CD4-positive, alpha-beta T cell (primary cell): ENCODE measurements at regions not wholly inside any gene's neighbourhood (a gene's known extent, or its start where the extent isn't known, plus 50 kb on each side); places are given as distances from the start of the nearest gene placed in this dataset.

Experiments used
- ATAC-seq: fragments of 200-7000 bp; cut with Tn5 transposase; one replicate; pipeline ENCODE4 v1.10.0; 2022; ENCODE audit warnings: mild to moderate bottlenecking; ENCODE audit not compliant: poor library complexity
- CTCF ChIA-PET: fragments of 350-600 bp; sonication (Branson Sonifier 250); formaldehyde crosslinking; loops from one replicate; lab custom pipeline; 2021; ENCODE audit warnings: antibody characterized with exemption, inconsistent platforms; lab: Charles Lee
- POLR2A ChIA-PET: fragments of 350-600 bp; sonication (Branson Sonifier 250); formaldehyde crosslinking; loops from one replicate; lab custom pipeline; 2021; ENCODE audit warnings: antibody characterized with exemption, inconsistent platforms; lab: Charles Lee
- DNase-seq, 14 experiments: peaks; one replicate each; pipeline ENCODE4 v3.0.0-alpha.2; 2013 to 2020; ENCODE audit warnings: mixed read lengths in 2 of 14
- H3K27ac ChIP-seq, 2 donors: one replicate each; pipeline versions ENCODE4 v1.5.1 to v1.7.0; 2013; ENCODE audit warnings: low read length in 2 of 2, low read depth in 1 of 2, mild to moderate bottlenecking in 1 of 2
- H3K27me3 ChIP-seq, 2 experiments: 1 replicate in 1 of 2; 2 replicates in 1 of 2; pipeline versions ENCODE4 v1.6.1 to v1.7.0; 2013; ENCODE audit warnings: low read length in 2 of 2, control low read depth in 1 of 2, mild to moderate bottlenecking in 1 of 2, moderate library complexity in 1 of 2; ENCODE audit not compliant: insufficient read depth in 2 of 2, control insufficient read depth in 1 of 2
- H3K36me3 ChIP-seq: one replicate; pipeline ENCODE4 v1.6.1; 2013; ENCODE audit warnings: low read length, control low read depth; ENCODE audit not compliant: insufficient read depth
- H3K4me1 ChIP-seq: one replicate; pipeline ENCODE4 v1.6.1; 2013; ENCODE audit warnings: low read length, control low read depth; ENCODE audit not compliant: insufficient read depth
- H3K4me3 ChIP-seq: one replicate; pipeline ENCODE4 v1.5.1; 2013; ENCODE audit warnings: mild to moderate bottlenecking, low read length, moderate library complexity
- H3K9me3 ChIP-seq, 2 experiments: 1 replicate in 1 of 2; 2 replicates in 1 of 2; pipeline versions ENCODE4 v1.6.1 to v1.7.0; 2013; ENCODE audit warnings: low read length in 2 of 2, mild to moderate bottlenecking in 2 of 2, control low read depth in 1 of 2, moderate library complexity in 1 of 2; ENCODE audit not compliant: control insufficient read depth in 1 of 2, insufficient read depth in 1 of 2
- H3K27ac Mint-ChIP-seq: one replicate; pipeline ENCODE4 v1.8.0; 2020; ENCODE audit warnings: mixed read lengths
- H3K27me3 Mint-ChIP-seq: one replicate; pipeline ENCODE4 v1.8.0; 2021; ENCODE audit warnings: mixed read lengths
- H3K36me3 Mint-ChIP-seq: one replicate; pipeline ENCODE4 v1.8.0; 2021; ENCODE audit warnings: low read depth, mixed read lengths
- H3K4me1 Mint-ChIP-seq: one replicate; pipeline ENCODE4 v1.8.0; 2021; ENCODE audit warnings: low read depth, mixed read lengths
- H3K4me3 Mint-ChIP-seq: one replicate; pipeline ENCODE4 v1.8.0; 2020; ENCODE audit warnings: mild to moderate bottlenecking, mixed read lengths
- H3K9me3 Mint-ChIP-seq: one replicate; pipeline ENCODE4 v1.8.0; 2020; ENCODE audit warnings: mixed read lengths
- intact Hi-C, 2 experiments: fragments of 100-400 bp; cut with DNase I in 1 of 2; cut with micrococcal nuclease in 1 of 2; formaldehyde crosslinking; loops; one replicate each; pipeline versions ENCODE4 v1.15.1 to v1.9.0; 2023 to 2025; cut with DNase I, micrococcal nuclease
- TF ChIP-seq, protein P1 (sequence below): fragments of 200-600 bp; IDR thresholded peaks from one replicate; pipeline ENCODE4 v1.8.0; 2022; ENCODE audit warnings: antibody characterized with exemption, mild to moderate bottlenecking

- ATAC-seq = no peak
Measured at GRCh38 chr7:82494420-82494819, 50.8 kb upstream of the CACNA2D1 start.

More at GRCh38 chr7:82494420-82494819, 50.8 kb upstream of the CACNA2D1 start:
- Mint-ChIP-seq H3K36me3 (no peaks in the 10 kb centered on the region), H3K4me3 (no peak overlapping the region), H3K9me3 (peaks cover 1% of the 10 kb centered on the region), H3K4me1 (no peaks in the 10 kb centered on the region), H3K27ac (no peak overlapping the region), H3K27me3 (no peaks in the 10 kb centered on the region)
- DNase-seq = no peak
- intact Hi-C loops = no loop called here
- H3K4me1 ChIP-seq = no peaks in the 10 kb centered on the region
- ChIA-PET CTCF (no interaction called here), POLR2A (no interaction called here)
- H3K27me3 ChIP-seq = no peaks in the 10 kb centered on the region
- no peaks in the 10 kb centered on the region for H3K36me3 ChIP-seq
- no peak overlapping the region for H3K27ac ChIP-seq
- TF ChIP-seq, protein P1, sequence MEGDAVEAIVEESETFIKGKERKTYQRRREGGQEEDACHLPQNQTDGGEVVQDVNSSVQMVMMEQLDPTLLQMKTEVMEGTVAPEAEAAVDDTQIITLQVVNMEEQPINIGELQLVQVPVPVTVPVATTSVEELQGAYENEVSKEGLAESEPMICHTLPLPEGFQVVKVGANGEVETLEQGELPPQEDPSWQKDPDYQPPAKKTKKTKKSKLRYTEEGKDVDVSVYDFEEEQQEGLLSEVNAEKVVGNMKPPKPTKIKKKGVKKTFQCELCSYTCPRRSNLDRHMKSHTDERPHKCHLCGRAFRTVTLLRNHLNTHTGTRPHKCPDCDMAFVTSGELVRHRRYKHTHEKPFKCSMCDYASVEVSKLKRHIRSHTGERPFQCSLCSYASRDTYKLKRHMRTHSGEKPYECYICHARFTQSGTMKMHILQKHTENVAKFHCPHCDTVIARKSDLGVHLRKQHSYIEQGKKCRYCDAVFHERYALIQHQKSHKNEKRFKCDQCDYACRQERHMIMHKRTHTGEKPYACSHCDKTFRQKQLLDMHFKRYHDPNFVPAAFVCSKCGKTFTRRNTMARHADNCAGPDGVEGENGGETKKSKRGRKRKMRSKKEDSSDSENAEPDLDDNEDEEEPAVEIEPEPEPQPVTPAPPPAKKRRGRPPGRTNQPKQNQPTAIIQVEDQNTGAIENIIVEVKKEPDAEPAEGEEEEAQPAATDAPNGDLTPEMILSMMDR = no peak
- peaks cover 0 to 15% of the 10 kb centered on the region in 2 experiments for H3K9me3 ChIP-seq
- no peak overlapping the region for H3K4me3 ChIP-seq
